NCI-H524 treated with DMSO at 0.1 percent for 48 hours (cell line): ENCODE measurements at regions not wholly inside any gene's neighbourhood (a gene's known extent, or its start where the extent isn't known, plus 50 kb on each side); places are given as distances from the start of the nearest gene placed in this dataset.
"Not testable (repeated sequence)": the region's sequence is repeated elsewhere in the genome, so short reads cannot be mapped to it uniquely, and the experiment has no call there.

Source experiments
- DNase-seq: peaks from one replicate; lab custom pipeline; 2025; lab: John Stamatoyannopoulos, UW

- no peak for DNase-seq
Observed at GRCh38 chr3:145427355-145427754, 733.6 kb downstream of the PLOD2 start.

- DNase-seq = no peak
Observed at GRCh38 chr3:145429546-145429945, 731.4 kb downstream of the PLOD2 start.

GRCh38 chr3:145448436-145448835, 712.5 kb downstream of the PLOD2 start:
- DNase-seq = no peak

- DNase-seq = no peak
Observed at GRCh38 chr3:145450018-145450682, 710.8 kb downstream of the PLOD2 start.

GRCh38 chr3:145457825-145458552, 703.0 kb downstream of the PLOD2 start:
- no peak for DNase-seq

GRCh38 chr3:145459681-145460080, 701.3 kb downstream of the PLOD2 start:
- DNase-seq = not testable (repeated sequence)

- no peak for DNase-seq
Observed at GRCh38 chr3:145471976-145472375, 689.0 kb downstream of the PLOD2 start.

GRCh38 chr3:145482735-145483134, 678.2 kb downstream of the PLOD2 start:
- DNase-seq = not testable (repeated sequence)

- no peak for DNase-seq
Observed at GRCh38 chr3:145483992-145484391, 677.0 kb downstream of the PLOD2 start.

- no peak for DNase-seq
Observed at GRCh38 chr3:145489011-145489410, 672.0 kb downstream of the PLOD2 start.

GRCh38 chr3:145490088-145491048, 670.6 kb downstream of the PLOD2 start:
- no peak for DNase-seq

GRCh38 chr3:145492456-145492855, 668.5 kb downstream of the PLOD2 start:
- DNase-seq = no peak

GRCh38 chr3:145517416-145517815, 643.6 kb downstream of the PLOD2 start:
- DNase-seq = not testable (repeated sequence)

GRCh38 chr3:145518639-145519038, 642.3 kb downstream of the PLOD2 start:
- no peak for DNase-seq

- no peak for DNase-seq
Observed at GRCh38 chr3:145519398-145520047, 641.5 kb downstream of the PLOD2 start.

GRCh38 chr3:145522179-145522578, 638.8 kb downstream of the PLOD2 start:
- DNase-seq = no peak

GRCh38 chr3:145522893-145523651, 637.9 kb downstream of the PLOD2 start:
- DNase-seq = no peak

- no peak for DNase-seq
Observed at GRCh38 chr3:145531548-145531947, 629.4 kb downstream of the PLOD2 start.

GRCh38 chr3:145533696-145534095, 627.3 kb downstream of the PLOD2 start:
- DNase-seq = no peak

- DNase-seq = no peak
Observed at GRCh38 chr3:145536461-145536860, 624.5 kb downstream of the PLOD2 start.

GRCh38 chr3:145550522-145550921, 610.5 kb downstream of the PLOD2 start:
- DNase-seq = no peak
